Bronchial epithelial cell (primary cell): ENCODE measurements at regions not wholly inside any gene's neighbourhood (a gene's known extent, or its start where the extent isn't known, plus 50 kb on each side); places are given as distances from the start of the nearest gene placed in this dataset.

Experiments used
- DNase-seq: peaks from one replicate; pipeline ENCODE4 v3.0.0-alpha.2; 2010; ENCODE audit warnings: low read depth
- FAIRE-seq: peaks from 2 replicates; lab custom pipeline; 2011; peaks lifted over from hg19 to GRCh38; lab: Jason Lieb, UNC
- H3K27me3 ChIP-seq: 2 replicates; pipeline ENCODE4 v1.5.1; 2011; ENCODE audit warnings: low read length; ENCODE audit not compliant: control insufficient read depth, insufficient read depth
- H3K36me3 ChIP-seq: 2 replicates; pipeline ENCODE4 v1.5.1; 2011; ENCODE audit warnings: low read length; ENCODE audit not compliant: control insufficient read depth, insufficient read depth
- H3K4me3 ChIP-seq: 2 replicates; pipeline ENCODE4 v1.5.1; 2011; ENCODE audit warnings: mild to moderate bottlenecking, low read depth, low read length, control low read depth
- TF ChIP-seq, protein P1 (sequence below): IDR thresholded peaks from 2 replicates; pipeline ENCODE4 v1.5.1; 2011; ENCODE audit warnings: mild to moderate bottlenecking, moderate library complexity, low read length, control low read depth, inconsistent platforms; ENCODE audit not compliant: insufficient read depth, severe bottlenecking

DNA sequence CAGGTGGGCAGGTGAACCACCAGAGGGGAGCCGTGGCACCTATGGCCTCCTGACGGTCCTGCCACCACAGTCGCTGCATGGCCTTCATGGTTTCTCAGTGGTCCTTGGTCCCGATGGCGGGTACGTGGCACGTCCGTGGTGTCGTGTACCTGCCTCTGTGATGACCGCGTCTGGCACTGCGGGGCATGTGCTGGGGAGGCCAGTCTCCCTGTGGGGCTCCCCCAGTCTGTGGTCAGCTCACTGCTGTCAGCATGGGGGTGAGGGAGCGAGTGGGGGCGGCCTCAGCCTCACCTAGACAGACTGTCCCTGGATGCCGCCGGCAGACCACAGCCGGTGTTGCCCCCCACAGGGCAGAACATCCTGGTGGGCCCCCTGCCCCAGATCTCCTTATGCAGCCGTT is 267.2 kb downstream of the SEC23A start:
- FAIRE-seq: no peak
- TF ChIP-seq, protein P1, sequence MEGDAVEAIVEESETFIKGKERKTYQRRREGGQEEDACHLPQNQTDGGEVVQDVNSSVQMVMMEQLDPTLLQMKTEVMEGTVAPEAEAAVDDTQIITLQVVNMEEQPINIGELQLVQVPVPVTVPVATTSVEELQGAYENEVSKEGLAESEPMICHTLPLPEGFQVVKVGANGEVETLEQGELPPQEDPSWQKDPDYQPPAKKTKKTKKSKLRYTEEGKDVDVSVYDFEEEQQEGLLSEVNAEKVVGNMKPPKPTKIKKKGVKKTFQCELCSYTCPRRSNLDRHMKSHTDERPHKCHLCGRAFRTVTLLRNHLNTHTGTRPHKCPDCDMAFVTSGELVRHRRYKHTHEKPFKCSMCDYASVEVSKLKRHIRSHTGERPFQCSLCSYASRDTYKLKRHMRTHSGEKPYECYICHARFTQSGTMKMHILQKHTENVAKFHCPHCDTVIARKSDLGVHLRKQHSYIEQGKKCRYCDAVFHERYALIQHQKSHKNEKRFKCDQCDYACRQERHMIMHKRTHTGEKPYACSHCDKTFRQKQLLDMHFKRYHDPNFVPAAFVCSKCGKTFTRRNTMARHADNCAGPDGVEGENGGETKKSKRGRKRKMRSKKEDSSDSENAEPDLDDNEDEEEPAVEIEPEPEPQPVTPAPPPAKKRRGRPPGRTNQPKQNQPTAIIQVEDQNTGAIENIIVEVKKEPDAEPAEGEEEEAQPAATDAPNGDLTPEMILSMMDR: no peak
- Histone ChIP-seq H3K36me3 (no peaks in the 10 kb centered on the region), H3K27me3 (no peaks in the 10 kb centered on the region), H3K4me3 (no peak overlapping the region)
- no peak for DNase-seq

DNA sequence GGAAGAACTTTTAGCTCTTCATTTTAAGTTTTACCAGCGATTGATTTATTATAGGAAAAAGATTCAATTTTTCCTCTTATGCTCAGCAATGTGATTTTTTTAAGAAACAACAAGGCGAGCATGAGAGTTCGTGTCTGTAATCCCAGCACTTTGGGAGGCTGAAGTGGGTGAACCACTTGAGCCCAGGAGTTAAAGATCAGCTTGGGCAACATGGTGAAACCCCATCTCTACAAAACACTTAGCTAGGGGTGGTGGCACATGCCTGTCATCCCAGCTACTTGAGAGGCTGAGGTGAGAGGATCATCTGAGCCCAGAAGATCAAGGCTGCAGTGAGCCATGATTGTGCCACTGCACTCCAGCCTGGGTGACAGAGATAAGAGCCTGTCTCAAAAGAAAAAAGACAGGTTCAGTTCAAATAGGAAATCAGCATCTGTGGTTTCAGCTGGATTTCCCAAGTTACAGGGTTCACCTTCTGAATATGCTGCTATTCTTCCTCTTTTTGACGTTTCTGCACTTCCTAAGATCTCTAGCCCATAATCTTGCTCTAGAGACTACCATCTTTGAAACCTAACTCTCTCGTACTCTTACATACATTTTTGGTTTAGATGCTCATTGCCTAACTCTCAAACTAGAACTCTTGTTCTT is 274.7 kb downstream of the SEC23A start:
- Histone ChIP-seq H3K36me3 (no peaks in the 10 kb centered on the region), H3K4me3 (no peak overlapping the region), H3K27me3 (no peaks in the 10 kb centered on the region)
- no peak for DNase-seq
- TF ChIP-seq, protein P1: no peak
- FAIRE-seq: no peak

DNA sequence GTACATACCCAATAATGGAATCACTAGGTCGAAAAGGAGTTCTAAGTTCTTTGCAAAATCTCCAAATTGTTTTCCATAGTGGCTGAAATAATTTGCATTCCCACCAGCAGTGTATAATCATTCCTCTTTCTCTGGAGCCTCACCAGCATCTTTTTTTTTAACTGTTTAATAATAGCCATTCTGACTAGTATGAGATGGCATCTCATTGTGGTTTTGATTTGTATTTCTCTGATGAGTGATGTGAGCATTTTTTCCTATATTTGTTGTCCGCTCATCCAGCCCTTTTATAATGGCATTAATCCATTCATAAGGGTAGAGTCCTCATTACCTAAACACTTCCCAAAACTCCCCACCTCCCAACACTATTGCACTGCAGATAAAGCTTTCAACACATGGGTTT is 278.3 kb downstream of the SEC23A start:
- Histone ChIP-seq H3K4me3 (no peak overlapping the region), H3K27me3 (no peaks in the 10 kb centered on the region), H3K36me3 (no peaks in the 10 kb centered on the region)
- TF ChIP-seq, protein P1: no peak
- no peak for FAIRE-seq
- peak; percentile 2 for DNase-seq

DNA sequence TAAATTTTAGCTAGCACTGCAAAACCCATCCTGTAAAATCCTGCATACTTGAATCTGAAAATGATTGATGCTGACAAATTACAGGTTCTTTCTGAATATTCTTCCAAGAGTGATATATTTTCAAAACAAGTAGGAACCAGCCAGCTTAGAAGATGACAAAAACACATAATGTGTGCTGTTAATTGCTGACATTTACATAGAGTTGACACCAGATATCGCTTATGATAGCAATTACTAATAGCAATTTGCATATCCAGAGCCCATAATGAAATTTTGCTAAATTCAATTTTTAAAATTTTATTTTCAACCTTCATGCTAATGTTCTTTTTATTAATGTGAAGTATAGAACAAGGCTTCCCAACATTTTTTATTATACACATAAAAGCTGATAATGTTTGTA is 284.5 kb downstream of the SEC23A start:
- TF ChIP-seq, protein P1: no peak

DNA sequence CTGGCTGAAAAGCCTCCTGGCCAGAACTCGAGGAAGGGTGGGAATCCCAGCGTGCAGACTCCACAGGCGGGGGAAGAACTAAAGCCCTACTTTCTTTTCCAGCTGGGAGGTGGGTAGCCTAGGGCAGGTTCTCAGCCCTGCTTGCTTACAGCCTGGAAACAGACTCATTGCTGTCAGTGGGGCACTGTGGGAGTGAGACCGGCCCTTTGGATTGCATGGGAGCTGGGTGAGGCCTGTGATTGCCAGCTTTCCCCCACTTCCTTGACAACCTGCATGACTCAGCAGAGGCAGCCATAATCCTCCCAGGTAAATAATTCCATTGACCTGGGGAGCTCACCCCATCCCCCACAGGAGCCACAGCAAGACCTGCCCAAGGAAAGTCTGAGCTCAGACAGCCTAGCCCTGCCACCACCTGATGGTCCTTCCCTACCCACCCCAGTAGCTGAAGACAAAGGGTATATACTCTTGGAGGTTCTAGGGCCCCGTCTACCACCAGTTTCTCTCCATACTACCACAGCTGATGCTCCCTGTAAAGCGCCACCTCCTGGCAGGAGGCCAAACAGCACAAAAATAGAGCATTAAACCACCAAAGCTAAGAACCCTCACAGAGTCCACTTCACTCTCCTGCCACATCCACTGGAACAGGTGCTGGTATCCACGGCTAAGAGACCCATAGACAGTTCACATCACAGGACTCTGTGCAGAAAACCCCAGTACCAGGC is 294.1 kb downstream of the SEC23A start:
- H3K27me3 ChIP-seq: no peaks in the 10 kb centered on the region
- no peaks in the 10 kb centered on the region for H3K36me3 ChIP-seq
- TF ChIP-seq, protein P1: peak; percentile 4
- no peak overlapping the region for H3K4me3 ChIP-seq
- FAIRE-seq (no peak), DNase-seq (peak; percentile 46)

More for the DNA sequence above, 284.5 kb downstream of the SEC23A start:
- H3K27me3 ChIP-seq: no peaks in the 10 kb centered on the region
- H3K4me3 ChIP-seq: no peak overlapping the region
- no peaks in the 10 kb centered on the region for H3K36me3 ChIP-seq
- DNase-seq (no peak), FAIRE-seq (no peak)
